HL-60 (cell line): ENCODE measurements at regions not wholly inside any gene's neighbourhood (a gene's known extent, or its start where the extent isn't known, plus 50 kb on each side); places are given as distances from the start of the nearest gene placed in this dataset.

Source experiments
- GABPA ChIP-seq: IDR thresholded peaks from 2 replicates; pipeline ENCODE4 v1.6.1; 2012; ENCODE audit warnings: low read depth
- POLR2AphosphoS5 ChIP-seq: IDR thresholded peaks from 2 replicates; pipeline ENCODE4 v1.6.1; 2012; ENCODE audit warnings: low read depth
- SPI1 ChIP-seq: IDR thresholded peaks from 2 replicates; pipeline ENCODE4 v1.6.1; 2012; ENCODE audit warnings: low read depth, mild to moderate bottlenecking, borderline replicate concordance
- TF ChIP-seq, protein P1 (sequence below): IDR thresholded peaks from one replicate; pipeline ENCODE4 v1.5.1; 2011; ENCODE audit warnings: low read length, control low read depth, inconsistent platforms; ENCODE audit not compliant: insufficient read depth
- TF ChIP-seq, protein P2 (sequence below): IDR thresholded peaks from 2 replicates; pipeline ENCODE4 v1.6.1; 2012; ENCODE audit warnings: low read depth; ENCODE audit not compliant: insufficient replicate concordance

DNA sequence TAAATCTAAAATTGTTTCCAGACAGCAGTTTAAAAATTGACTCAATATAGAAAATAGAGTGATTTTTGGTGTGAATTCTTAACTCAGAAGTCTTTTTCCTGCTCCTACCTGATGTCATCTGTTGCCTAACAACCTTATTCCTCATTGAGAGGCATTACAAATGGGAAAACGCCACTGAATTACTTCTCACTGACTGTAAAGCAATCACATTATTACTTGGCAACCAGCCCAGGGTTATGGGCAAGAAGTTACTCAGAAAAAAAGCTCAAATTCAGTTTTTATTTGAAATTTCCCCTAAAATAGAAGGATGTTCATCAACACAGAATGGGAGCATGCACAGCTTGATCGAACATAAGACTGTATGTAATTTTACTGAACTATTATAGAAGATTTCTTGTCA is 201.8 kb upstream of the GULP1 start:
- TF ChIP-seq, protein P1, sequence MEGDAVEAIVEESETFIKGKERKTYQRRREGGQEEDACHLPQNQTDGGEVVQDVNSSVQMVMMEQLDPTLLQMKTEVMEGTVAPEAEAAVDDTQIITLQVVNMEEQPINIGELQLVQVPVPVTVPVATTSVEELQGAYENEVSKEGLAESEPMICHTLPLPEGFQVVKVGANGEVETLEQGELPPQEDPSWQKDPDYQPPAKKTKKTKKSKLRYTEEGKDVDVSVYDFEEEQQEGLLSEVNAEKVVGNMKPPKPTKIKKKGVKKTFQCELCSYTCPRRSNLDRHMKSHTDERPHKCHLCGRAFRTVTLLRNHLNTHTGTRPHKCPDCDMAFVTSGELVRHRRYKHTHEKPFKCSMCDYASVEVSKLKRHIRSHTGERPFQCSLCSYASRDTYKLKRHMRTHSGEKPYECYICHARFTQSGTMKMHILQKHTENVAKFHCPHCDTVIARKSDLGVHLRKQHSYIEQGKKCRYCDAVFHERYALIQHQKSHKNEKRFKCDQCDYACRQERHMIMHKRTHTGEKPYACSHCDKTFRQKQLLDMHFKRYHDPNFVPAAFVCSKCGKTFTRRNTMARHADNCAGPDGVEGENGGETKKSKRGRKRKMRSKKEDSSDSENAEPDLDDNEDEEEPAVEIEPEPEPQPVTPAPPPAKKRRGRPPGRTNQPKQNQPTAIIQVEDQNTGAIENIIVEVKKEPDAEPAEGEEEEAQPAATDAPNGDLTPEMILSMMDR = no peak
- TF ChIP-seq POLR2AphosphoS5 (no peak), GABPA (no peak), SPI1 (no peak)
- TF ChIP-seq, protein P2, sequence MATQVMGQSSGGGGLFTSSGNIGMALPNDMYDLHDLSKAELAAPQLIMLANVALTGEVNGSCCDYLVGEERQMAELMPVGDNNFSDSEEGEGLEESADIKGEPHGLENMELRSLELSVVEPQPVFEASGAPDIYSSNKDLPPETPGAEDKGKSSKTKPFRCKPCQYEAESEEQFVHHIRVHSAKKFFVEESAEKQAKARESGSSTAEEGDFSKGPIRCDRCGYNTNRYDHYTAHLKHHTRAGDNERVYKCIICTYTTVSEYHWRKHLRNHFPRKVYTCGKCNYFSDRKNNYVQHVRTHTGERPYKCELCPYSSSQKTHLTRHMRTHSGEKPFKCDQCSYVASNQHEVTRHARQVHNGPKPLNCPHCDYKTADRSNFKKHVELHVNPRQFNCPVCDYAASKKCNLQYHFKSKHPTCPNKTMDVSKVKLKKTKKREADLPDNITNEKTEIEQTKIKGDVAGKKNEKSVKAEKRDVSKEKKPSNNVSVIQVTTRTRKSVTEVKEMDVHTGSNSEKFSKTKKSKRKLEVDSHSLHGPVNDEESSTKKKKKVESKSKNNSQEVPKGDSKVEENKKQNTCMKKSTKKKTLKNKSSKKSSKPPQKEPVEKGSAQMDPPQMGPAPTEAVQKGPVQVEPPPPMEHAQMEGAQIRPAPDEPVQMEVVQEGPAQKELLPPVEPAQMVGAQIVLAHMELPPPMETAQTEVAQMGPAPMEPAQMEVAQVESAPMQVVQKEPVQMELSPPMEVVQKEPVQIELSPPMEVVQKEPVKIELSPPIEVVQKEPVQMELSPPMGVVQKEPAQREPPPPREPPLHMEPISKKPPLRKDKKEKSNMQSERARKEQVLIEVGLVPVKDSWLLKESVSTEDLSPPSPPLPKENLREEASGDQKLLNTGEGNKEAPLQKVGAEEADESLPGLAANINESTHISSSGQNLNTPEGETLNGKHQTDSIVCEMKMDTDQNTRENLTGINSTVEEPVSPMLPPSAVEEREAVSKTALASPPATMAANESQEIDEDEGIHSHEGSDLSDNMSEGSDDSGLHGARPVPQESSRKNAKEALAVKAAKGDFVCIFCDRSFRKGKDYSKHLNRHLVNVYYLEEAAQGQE = no peak
